ENCODE measurements at regions not wholly inside any gene's neighbourhood (a gene's known extent, or its start where the extent isn't known, plus 50 kb on each side); places are given as distances from the start of the nearest gene placed in this dataset.
"Not testable (repeated sequence)": the region's sequence is repeated elsewhere in the genome, so short reads cannot be mapped to it uniquely, and the experiment has no call there.

GRCh38 chr21:5065240-5066211 is 5455.9 kb upstream of the TPTE start:
- peak; percentile 19 to 69 (median 61) for DNase-seq (ENCODE audit: low read depth in 3 of 3)

DNA sequence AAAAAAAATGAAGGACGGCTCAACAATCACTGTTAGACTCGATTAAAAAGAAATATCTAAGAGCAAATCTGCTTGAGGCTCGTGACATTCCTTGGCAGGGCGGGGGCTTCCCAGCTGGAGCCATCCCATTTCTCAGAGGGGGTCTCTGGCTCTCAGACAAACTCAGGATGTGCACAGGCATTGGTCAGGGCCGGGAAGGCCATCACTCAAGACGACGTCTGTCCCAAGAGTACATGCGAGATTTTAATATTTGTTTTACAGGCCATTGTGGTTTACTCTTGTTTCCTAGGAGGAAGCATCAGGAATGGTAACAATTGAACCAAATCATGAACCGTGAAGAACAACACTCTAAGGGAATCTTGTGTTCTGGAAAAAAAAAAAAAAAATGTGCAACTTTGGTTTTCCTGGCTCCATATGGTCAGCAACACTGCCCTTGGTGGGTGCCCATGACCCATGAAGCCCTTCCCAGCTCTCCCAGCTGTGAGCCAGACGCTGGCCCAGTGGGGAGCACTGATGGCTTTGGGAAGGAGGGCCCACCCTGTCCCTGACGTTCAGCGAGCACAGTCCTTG is 5454.6 kb upstream of the TPTE start:
- not testable (repeated sequence) for DNase-seq (ENCODE audit: low read depth in 3 of 3)

DNA sequence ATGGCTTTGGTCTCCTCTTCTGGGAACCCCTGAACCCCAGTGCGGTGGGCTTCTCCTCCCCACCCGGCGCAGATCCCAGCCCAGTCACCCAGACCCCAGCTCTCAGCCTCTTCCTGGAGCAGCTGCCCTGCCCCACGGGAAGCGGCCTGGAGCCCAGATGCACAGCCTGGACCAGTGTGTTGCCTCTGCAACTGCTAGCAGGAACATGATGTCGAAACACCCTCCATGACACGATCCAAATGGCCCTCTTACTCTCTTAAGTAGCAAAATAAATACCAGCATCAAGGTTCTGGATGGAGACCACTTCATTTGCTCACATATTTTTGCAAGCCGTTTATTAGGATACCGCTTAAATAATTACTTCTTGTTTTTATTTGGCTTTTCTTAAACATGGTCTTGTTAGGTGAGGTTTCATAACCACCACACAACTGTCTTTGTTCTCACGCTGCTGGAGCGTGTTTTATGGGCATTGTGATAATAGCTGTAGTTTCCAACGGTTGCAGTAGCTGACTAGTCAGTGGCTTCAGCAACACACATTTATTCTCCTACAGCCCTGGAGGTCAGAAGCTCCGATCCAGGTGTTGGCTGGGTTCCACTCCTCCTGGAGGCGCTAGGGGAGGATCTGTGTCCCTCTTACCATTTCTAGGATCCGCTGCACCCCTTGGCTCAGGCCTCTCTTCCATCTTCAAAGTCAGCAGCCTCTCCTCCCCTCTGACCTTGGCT is 5453.9 kb upstream of the TPTE start:
- not testable (repeated sequence) for DNase-seq (ENCODE audit: low read depth in 3 of 3)

GRCh38 chr21:5068649-5069048 is 5452.7 kb upstream of the TPTE start:
- not testable (repeated sequence) for DNase-seq (ENCODE audit: low read depth in 3 of 3)

- not testable (repeated sequence) for DNase-seq (ENCODE audit: low read depth in 3 of 3)
Observed at GRCh38 chr21:5071180-5071579, 5450.2 kb upstream of the TPTE start.

DNA sequence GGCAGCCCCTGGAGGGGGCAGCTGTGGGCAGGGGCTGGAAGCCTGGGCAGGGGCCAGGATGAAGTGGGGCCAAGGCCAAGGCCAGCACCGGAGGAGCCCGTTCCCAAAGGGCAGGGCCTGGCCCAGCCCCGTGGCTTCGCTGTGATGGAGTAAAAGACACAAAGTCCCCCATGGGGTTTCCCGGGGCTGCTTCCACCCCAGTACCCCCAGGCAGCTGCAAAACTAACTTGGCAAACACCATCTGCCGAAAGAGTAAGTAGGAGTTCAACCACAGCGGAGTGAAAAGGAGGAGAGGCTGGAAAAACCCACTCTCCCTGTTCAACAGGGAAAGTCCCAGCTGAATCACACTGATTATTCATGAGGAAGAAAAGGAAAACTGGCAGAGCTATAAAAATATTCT is 5444.5 kb upstream of the TPTE start:
- DNase-seq (ENCODE audit: low read depth in 3 of 3), result not testable (repeated sequence)

- DNase-seq (ENCODE audit: low read depth in 3 of 3), result not testable (repeated sequence)
Observed at GRCh38 chr21:5079361-5079760, 5442.0 kb upstream of the TPTE start.

DNA sequence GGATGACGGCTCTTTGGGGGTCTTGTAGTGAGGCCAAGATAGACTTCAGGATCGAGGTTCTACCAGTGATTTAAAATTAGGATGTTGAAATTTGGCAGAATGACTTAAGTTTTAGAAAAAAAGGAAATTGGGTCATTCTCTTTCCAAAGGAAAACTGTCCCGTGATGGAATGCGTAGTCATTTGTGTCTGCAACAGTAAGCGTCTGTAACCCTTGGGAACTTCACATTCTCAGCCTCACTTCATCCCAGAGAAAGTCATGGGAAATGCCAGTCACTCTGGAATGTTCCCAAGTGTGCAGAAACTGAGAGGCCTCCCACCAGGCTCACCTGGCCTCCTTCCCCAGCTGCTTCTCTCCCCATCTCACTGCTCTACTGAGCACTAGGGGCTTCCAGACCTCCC is 5441.4 kb upstream of the TPTE start:
- DNase-seq (ENCODE audit: low read depth in 3 of 3), result not testable (repeated sequence)

DNA sequence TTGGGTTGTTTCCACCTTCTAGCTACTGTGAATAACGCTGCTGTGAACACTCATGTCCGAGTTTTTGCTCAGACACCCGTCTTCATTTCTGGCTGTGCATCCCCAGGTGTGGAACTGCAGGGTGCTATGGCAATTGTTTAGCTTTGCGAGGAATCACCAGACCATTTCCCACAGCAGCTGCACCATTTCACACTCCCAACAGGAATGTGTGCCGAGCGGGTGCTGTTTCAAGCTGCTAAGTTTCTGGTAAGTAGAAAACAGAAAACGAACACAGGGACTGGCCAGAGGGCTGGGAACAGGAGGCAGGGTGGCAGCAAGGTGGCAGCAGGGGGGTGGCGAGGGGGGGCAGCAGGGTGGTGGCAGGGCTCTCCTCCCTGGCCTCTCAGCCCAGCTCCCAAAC is 5437.1 kb upstream of the TPTE start:
- not testable (repeated sequence) for DNase-seq (ENCODE audit: low read depth in 3 of 3)

GRCh38 chr21:5085456-5085855 is 5435.9 kb upstream of the TPTE start:
- DNase-seq (ENCODE audit: low read depth in 3 of 3), result not testable (repeated sequence)

GRCh38 chr21:5086416-5086815 is 5435.0 kb upstream of the TPTE start:
- DNase-seq (ENCODE audit: low read depth in 3 of 3), result not testable (repeated sequence)

DNA sequence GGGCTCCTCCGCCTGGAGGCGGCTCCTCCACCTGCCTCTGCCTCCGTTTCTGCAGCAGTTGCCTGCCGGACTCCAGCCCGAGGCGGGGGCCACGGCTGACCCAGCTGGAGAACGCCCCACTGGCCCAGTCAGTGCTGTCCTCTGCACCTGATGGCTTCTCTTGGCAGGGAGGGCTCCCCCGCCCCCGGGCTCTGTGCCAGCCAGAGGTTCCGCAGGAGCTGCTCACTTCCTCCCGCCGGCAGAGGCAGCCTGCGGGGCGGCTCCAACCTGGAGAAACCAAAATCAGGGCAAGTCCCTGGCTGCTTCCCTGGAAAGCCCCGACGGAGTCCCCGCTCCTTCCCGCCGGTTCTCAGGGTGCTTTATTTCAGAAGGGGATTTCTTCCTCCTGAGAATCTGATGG is 5432.6 kb upstream of the TPTE start:
- DNase-seq (ENCODE audit: low read depth in 3 of 3), result not testable (repeated sequence)

GRCh38 chr21:5089399-5090089 is 5431.8 kb upstream of the TPTE start:
- not testable (repeated sequence) for DNase-seq (ENCODE audit: low read depth in 3 of 3)

- DNase-seq (ENCODE audit: low read depth in 3 of 3), result not testable (repeated sequence)
Observed at GRCh38 chr21:5090132-5091079, 5431.0 kb upstream of the TPTE start.

- not testable (repeated sequence) for DNase-seq (ENCODE audit: low read depth in 3 of 3)
Observed at GRCh38 chr21:5091274-5091673, 5430.1 kb upstream of the TPTE start.

DNA sequence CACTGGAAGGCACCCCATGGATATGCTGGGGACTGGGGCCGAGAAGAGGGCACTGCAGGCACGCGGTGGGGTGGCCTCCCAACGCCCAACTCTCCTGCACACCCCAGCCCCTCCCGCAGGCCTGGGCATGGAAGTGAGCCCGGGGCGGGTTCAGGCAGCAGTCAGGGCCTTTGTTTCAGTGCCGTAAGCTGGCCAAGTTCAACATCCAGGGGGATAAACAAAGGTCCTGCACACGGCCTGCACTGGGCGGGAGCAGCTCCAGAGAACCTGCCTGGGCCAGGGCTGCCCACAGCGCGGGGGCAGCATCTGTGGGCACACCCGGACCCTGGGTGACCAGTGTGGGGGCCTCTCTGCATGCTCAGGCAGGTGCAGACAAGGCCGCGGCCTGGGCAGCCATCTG is 5425.8 kb upstream of the TPTE start:
- DNase-seq (ENCODE audit: low read depth in 3 of 3), result not testable (repeated sequence)

DNA sequence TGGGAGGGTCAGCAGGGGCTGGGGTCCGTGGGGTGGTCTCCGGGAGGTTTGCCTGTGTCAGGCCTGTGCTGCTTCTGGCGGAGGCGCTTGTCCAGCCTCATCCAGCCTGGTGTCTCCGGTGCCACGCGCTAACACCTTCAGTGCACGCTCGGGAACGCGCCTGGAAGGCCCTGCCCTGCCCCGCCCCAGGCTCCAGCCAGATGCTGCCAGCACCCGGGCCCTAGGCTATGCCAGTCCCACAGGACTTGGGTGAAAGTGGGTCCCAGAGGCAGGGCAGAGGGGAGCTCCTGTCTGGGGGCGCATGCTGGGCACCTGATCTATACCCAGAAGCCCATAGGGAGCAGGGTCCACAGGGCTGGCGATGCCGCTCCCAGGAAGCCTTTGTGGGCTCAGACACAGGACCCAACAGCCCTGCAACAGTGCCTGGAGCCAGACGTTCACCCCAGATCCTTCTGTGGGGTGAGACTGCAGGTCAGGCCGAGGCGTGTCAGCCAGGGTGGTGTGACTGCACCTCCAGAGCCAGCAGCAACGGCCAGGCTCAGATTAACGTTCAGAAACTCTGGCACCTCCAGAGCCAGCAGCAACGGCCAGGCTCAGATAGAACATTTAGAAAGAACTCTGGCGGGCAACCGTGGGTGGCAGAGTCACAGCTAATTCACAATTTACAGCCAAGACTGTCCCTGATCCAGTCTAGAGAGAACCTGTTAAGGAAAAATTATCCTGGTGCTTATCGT is 5423.2 kb upstream of the TPTE start:
- not testable (repeated sequence) for DNase-seq (ENCODE audit: low read depth in 3 of 3)

GRCh38 chr21:5100604-5101174 is 5420.7 kb upstream of the TPTE start:
- not testable (repeated sequence) for DNase-seq (ENCODE audit: low read depth in 3 of 3)

DNA sequence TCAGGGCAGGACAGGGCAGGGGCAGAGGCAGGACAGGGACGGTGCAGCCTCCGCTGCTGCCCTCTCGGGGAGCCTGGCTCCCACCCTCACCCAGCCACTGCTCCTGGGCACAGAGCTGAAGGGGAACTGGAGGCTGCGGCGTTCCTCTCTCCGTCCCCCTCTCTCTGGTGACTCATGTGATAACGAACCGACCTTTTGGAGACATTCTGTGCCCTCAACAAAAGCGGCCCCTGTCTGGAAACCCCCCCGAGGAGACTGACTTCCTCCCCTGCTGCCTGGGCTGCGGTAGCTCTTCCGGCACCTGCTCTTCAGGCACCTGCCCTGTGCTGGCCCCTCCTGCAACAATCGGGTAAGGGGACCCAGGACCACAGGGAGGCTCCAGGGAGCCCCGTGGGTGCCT is 5419.6 kb upstream of the TPTE start:
- DNase-seq (ENCODE audit: low read depth in 3 of 3), result peak; percentile 44 to 71 (median 49)
